GM10248 (cell line): ENCODE measurements at regions not wholly inside any gene's neighbourhood (a gene's known extent, or its start where the extent isn't known, plus 50 kb on each side); places are given as distances from the start of the nearest gene placed in this dataset.

ENCODE experiments used
- CTCF ChIA-PET: fragments of 300-600 bp; sonication (Branson Sonifier 250); formaldehyde crosslinking; extraction: SDS; loops from one replicate; lab custom pipeline; 2021; ENCODE audit warnings: antibody characterized with exemption; lab: Yijun Ruan, JAX
- POLR2A ChIA-PET: fragments of 350-650 bp; sonication (Branson Sonifier 250); formaldehyde crosslinking; extraction: SDS; loops from one replicate; lab custom pipeline; 2020; ENCODE audit warnings: antibody characterized with exemption; lab: Yijun Ruan, JAX
- DNase-seq: peaks from one replicate; pipeline ENCODE4 v3.0.0; 2012; ENCODE audit errors: extremely low spot score
- TF ChIP-seq, protein P1 (sequence below): IDR thresholded peaks from 2 replicates; pipeline ENCODE4 v1.5.1; 2012; ENCODE audit warnings: mild to moderate bottlenecking, low read depth; ENCODE audit errors: extremely low read depth, missing control alignments, control extremely low read depth

DNA sequence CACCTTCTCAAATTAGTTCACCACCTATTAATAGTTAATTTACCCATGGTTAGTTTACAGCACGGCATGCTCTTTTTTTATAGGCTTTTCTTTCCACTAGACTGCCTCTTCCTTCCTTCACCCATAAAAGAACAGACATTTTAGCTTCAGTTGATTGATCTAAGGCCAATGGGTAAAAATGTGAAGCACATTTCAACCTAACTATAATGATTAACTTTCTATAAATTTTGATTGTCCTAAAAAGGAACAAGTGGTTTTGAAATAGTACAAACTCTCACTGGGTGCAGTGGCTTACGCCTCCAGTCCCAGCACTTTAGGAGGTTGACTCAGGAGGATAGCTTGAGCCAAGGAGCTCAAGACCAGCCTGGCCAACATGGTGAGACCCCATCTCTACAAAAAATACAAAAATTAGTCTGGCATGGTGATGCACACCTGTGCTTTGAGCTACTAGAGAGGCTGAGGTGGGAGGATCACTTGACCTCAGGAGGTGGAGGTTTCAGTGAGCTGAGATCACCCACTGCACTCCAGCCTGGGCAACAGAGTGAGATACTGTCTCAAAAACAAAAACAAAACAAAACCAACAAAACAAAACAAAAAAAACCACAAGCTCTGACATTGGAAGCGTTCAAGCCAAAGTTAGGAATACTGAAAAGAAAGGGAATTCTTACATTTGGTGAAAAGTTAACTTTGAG, 89.9 kb upstream of the FAT1 start:
- TF ChIP-seq, protein P1, sequence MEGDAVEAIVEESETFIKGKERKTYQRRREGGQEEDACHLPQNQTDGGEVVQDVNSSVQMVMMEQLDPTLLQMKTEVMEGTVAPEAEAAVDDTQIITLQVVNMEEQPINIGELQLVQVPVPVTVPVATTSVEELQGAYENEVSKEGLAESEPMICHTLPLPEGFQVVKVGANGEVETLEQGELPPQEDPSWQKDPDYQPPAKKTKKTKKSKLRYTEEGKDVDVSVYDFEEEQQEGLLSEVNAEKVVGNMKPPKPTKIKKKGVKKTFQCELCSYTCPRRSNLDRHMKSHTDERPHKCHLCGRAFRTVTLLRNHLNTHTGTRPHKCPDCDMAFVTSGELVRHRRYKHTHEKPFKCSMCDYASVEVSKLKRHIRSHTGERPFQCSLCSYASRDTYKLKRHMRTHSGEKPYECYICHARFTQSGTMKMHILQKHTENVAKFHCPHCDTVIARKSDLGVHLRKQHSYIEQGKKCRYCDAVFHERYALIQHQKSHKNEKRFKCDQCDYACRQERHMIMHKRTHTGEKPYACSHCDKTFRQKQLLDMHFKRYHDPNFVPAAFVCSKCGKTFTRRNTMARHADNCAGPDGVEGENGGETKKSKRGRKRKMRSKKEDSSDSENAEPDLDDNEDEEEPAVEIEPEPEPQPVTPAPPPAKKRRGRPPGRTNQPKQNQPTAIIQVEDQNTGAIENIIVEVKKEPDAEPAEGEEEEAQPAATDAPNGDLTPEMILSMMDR, result no peak

DNA sequence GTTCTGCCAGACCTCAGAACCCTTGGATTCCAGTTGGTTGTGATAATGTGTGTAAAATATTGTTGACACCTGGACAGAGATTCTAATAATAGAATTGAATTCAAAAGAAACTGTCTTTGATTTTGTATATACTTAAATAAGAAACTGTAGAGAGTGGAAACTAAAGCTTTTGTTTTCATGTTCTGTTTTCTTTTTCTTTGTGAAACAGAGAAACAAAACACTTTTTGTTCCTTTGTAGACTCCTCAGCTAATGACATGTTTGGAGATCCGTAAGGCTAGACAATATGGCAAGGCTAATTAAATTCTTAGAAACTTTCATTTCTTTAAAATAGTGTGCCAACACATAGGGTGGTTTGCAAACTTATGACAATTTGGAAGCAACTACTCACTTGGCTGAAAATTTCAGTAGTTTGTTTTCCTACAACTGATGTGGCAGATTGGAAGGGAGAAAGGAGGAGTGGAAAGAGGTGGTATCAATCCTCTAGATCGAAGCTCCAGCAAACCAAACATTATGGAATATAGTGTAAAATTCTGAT, 90.9 kb upstream of the FAT1 start:
- CTCF ChIA-PET, result interaction anchor here (1.2 kb wide), 1 partner anchor 21 kb away, joined by 3 read pairs; no protein-coding TSS in a partner anchor
- TF ChIP-seq, protein P1, result no peak
- POLR2A ChIA-PET, result no interaction called here
- no peak for DNase-seq

More for the DNA sequence above, 89.9 kb upstream of the FAT1 start:
- no peak for DNase-seq
- ChIA-PET CTCF (interaction anchor here (1.4 to 1.8 kb wide), 2 partner anchors 11 to 13 kb away, joined by 3 to 5 read pairs; no protein-coding TSS in a partner anchor), POLR2A (no interaction called here)

DNA sequence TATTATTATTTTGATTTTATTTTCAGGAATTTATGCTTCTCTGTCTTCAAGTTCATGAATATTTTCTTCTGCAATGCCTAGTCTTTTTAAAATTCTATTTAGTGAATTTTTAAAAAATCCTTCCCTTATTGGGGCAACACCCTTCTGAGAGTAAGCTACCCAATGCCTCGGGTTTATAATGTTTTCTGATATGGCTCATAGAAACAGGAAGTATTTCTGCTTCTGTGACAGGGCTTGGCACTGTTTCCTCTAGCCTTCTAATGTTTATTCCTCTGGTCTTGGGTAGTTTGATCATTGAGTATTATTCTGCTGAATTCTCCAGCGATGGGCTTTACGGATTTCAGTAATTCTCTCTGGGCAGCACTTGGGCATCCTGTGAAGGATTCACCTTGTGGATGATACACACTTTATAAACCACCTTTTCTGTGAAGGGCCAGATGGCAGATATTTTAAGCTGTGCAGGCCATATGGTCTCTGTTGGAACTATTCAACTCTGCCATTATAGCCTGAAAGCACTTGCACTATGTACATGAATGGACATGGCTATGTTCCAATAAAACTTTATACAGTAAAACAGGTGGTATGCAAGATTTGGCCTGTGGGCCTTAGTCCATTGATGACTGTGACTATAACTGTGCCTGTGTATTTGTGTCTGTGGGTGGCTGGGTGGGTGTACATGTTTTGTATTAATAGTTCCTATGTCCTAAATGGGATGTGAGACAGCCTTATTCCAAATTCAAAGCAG, 95.9 kb upstream of the FAT1 start:
- POLR2A ChIA-PET, result no interaction called here
- CTCF ChIA-PET, result no interaction called here
- DNase-seq, result no peak
- TF ChIP-seq, protein P1, result no peak

DNA sequence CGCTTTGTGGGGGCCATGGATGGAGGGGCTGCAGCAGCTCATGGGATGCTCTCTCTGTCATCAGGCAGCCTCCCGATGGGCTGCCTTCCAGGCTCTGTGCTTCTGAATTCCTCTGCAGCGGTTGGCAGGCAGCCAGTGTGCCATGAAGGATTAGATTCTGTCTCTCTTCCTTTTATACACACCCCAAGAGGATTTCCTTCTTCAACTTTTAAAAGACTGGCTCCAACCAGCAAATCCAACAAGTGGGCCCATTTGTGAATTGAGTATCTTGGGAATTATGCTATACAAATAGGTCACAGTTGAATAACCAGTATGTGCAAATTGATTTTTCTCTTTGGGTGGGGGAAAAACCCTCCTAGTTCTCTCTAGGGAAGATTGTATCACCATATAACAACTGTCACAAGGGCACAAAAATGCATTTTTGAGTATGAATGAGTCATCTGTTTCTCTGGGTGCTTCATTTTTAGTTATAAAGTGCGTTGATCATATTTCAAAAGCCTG, 96.8 kb upstream of the FAT1 start:
- ChIA-PET POLR2A (no interaction called here), CTCF (no interaction called here)
- no peak for DNase-seq
- TF ChIP-seq, protein P1, result no peak

DNA sequence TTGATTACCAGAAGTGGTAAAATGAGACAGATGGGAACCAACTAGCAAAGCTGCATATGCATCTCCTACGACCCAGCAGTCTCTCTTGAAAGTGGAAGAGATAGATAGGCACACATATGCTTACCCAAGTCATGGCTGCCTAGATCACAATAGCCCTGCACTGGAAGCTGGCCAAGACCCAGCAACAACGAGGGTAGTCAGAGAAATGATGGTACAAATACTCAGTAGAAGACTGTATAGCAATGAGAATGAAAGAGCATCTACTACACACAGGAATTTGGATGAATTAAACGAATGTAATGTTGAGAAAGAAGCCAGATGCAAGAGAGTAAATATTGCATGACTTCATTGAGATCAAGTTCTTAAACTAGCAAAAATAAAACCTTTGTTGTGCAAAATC, 100.3 kb upstream of the FAT1 start:
- ChIA-PET CTCF (no interaction called here), POLR2A (no interaction called here)
- TF ChIP-seq, protein P1, result no peak
- no peak for DNase-seq

DNA sequence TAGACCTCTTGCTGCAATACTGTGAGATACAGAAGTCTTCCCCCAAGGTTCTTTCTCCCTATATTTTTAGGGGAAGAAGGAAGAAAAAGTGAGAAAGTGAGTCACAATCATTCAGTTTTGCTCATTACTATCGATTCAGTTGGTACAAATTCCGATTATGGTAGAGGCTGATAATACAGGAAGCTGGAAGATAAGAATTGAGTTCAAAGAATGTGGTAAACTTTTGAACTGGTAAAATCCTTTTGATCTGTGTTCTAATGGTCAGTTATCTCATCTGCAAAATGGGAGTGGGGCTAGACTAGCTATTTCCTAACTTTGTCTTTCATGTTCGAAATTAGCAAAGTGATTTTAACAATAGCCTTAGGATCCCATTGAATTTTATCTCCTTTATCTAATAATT, 101.4 kb upstream of the FAT1 start:
- TF ChIP-seq, protein P1, result no peak
- CTCF ChIA-PET, result no interaction called here
- POLR2A ChIA-PET, result no interaction called here
- DNase-seq, result no peak
